Activated naive CD4-positive, alpha-beta T cell treated with anti-CD3 and anti-CD28 coated beads, Interleukin-2, amount 10 ng/mL, durations not matched to agents 7 days and 5 days (primary cell): ENCODE measurements at regions not wholly inside any gene's neighbourhood (a gene's known extent, or its start where the extent isn't known, plus 50 kb on each side); places are given as distances from the start of the nearest gene placed in this dataset.
"Not testable (repeated sequence)": the region's sequence is repeated elsewhere in the genome, so short reads cannot be mapped to it uniquely, and the experiment has no call there.

Experiments
- CTCF ChIA-PET: fragments of 350-600 bp; sonication (Branson Sonifier 250); formaldehyde crosslinking; loops from one replicate; lab custom pipeline; 2021; ENCODE audit warnings: antibody characterized with exemption; lab: Charles Lee
- DNase-seq: peaks from one replicate; pipeline ENCODE4 v3.0.0-alpha.2; 2020
- H3K27ac Mint-ChIP-seq: one replicate; pipeline ENCODE4 v1.8.0; 2021; ENCODE audit warnings: mild to moderate bottlenecking, moderate library complexity, mixed read lengths
- H3K27me3 Mint-ChIP-seq: one replicate; pipeline ENCODE4 v1.8.0; 2021; ENCODE audit warnings: mild to moderate bottlenecking, mixed read lengths
- H3K36me3 Mint-ChIP-seq: one replicate; pipeline ENCODE4 v1.8.0; 2021; ENCODE audit warnings: mixed read lengths
- H3K4me1 Mint-ChIP-seq: one replicate; pipeline ENCODE4 v1.8.0; 2021; ENCODE audit warnings: mixed read lengths
- H3K4me3 Mint-ChIP-seq: one replicate; pipeline ENCODE4 v1.8.0; 2021; ENCODE audit warnings: mild to moderate bottlenecking, moderate library complexity, mixed read lengths
- H3K9me3 Mint-ChIP-seq: one replicate; pipeline ENCODE4 v1.8.0; 2021; ENCODE audit warnings: mixed read lengths

DNA sequence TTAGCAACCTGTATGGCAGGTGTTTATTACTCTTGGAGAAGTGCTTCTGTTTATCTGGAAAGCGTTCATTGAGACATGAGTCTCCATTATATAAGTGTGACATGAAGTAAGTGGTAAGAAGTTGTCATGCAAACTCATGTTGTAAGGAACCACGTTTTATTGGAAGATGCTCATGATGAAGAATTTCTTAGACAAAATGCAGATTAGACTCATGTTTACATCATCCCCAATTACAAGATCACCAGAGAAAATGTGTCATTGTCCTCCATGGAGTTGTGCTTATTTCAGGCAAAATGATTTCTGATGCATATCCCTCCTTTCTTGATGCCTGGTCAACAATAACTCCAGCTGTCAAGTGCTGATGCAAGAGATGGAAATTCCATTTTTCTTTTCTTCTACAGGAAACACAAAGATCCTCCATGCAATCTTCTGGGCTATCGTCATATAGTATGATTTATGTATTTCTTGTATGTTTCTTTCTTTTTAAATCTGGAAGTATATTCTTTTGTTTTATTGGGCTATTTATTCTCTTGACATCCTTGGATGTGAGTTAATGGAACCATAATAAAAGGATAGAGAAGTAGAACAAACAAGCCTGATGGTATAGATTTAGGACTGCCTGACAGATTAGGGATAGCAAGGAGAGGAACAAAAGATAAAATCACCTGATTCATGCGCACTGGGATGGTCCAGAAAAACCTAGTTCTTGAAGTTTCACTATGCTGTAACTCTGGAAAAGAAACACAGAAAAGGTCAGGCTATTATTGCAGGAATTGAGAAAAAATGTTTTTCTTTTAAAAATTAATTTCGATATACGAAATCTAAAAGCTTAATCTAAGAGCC is 50.7 kb upstream of the DIAPH3 start:
- peaks cover 8% of the 10 kb centered on the region for H3K27me3 Mint-ChIP-seq
- no peaks in the 10 kb centered on the region for H3K36me3 Mint-ChIP-seq
- no peak overlapping the region for H3K27ac Mint-ChIP-seq
- no peaks in the 10 kb centered on the region for H3K4me1 Mint-ChIP-seq
- no peaks in the 10 kb centered on the region for H3K9me3 Mint-ChIP-seq
- H3K4me3 Mint-ChIP-seq, result no peak overlapping the region
- DNase-seq, result no peak
- CTCF ChIA-PET, result no interaction called here

GRCh38 chr13:60220072-60220471 is 56.3 kb upstream of the DIAPH3 start:
- no peak overlapping the region for H3K4me3 Mint-ChIP-seq
- no peak overlapping the region for H3K27ac Mint-ChIP-seq
- no peaks in the 10 kb centered on the region for H3K4me1 Mint-ChIP-seq
- no peaks in the 10 kb centered on the region for H3K27me3 Mint-ChIP-seq
- CTCF ChIA-PET, result no interaction called here
- no peak for DNase-seq
- H3K36me3 Mint-ChIP-seq, result no peaks in the 10 kb centered on the region
- no peaks in the 10 kb centered on the region for H3K9me3 Mint-ChIP-seq

DNA sequence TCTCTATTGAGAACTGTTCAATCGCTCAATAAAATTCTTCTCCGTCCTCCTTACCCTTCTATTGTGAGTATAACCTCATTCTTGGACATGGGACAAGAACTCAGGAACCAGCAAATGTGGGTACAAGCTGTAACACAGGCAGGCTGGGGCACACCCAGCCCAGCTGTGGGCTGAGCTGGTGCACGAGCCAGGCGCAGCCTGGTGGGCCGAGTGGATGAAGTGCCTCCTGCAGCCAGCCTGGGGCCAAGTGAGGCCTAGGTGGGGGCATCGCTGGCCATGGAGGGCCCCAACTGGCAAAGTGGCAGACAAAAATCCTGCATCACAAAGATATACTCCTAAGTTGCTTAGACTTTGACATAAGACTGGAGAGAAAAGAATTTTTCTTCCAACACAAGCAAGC is 57.9 kb upstream of the DIAPH3 start:
- Mint-ChIP-seq H3K9me3 (no peaks in the 10 kb centered on the region), H3K27me3 (no peaks in the 10 kb centered on the region), H3K4me1 (no peaks in the 10 kb centered on the region), H3K36me3 (no peaks in the 10 kb centered on the region), H3K4me3 (no peak overlapping the region), H3K27ac (no peak overlapping the region)
- no peak for DNase-seq
- CTCF ChIA-PET, result no interaction called here

- no peaks in the 10 kb centered on the region for H3K9me3 Mint-ChIP-seq
- no peaks in the 10 kb centered on the region for H3K4me1 Mint-ChIP-seq
- no peaks in the 10 kb centered on the region for H3K36me3 Mint-ChIP-seq
- CTCF ChIA-PET, result no interaction called here
- H3K27ac Mint-ChIP-seq, result no peak overlapping the region
- no peak overlapping the region for H3K4me3 Mint-ChIP-seq
- H3K27me3 Mint-ChIP-seq, result no peaks in the 10 kb centered on the region
- peak; percentile 24 for DNase-seq
Observed at GRCh38 chr13:60226507-60226906, 62.8 kb upstream of the DIAPH3 start.

GRCh38 chr13:60227158-60227557 is 63.4 kb upstream of the DIAPH3 start:
- Mint-ChIP-seq H3K4me1 (no peaks in the 10 kb centered on the region), H3K27ac (no peak overlapping the region), H3K9me3 (no peaks in the 10 kb centered on the region), H3K27me3 (no peaks in the 10 kb centered on the region), H3K36me3 (no peaks in the 10 kb centered on the region), H3K4me3 (no peak overlapping the region)
- CTCF ChIA-PET, result no interaction called here
- no peak for DNase-seq

GRCh38 chr13:60229708-60230272 is 66.1 kb upstream of the DIAPH3 start:
- H3K4me3 Mint-ChIP-seq, result no peak overlapping the region
- no peaks in the 10 kb centered on the region for H3K9me3 Mint-ChIP-seq
- H3K27ac Mint-ChIP-seq, result no peak overlapping the region
- no peaks in the 10 kb centered on the region for H3K4me1 Mint-ChIP-seq
- DNase-seq, result no peak
- H3K36me3 Mint-ChIP-seq, result no peaks in the 10 kb centered on the region
- CTCF ChIA-PET, result no interaction called here
- H3K27me3 Mint-ChIP-seq, result no peaks in the 10 kb centered on the region

GRCh38 chr13:60230593-60230992 is 66.9 kb upstream of the DIAPH3 start:
- no peak for DNase-seq
- no peaks in the 10 kb centered on the region for H3K36me3 Mint-ChIP-seq
- no peak overlapping the region for H3K4me3 Mint-ChIP-seq
- no peaks in the 10 kb centered on the region for H3K4me1 Mint-ChIP-seq
- no peaks in the 10 kb centered on the region for H3K9me3 Mint-ChIP-seq
- no peaks in the 10 kb centered on the region for H3K27me3 Mint-ChIP-seq
- no peak overlapping the region for H3K27ac Mint-ChIP-seq
- CTCF ChIA-PET, result no interaction called here

GRCh38 chr13:60242043-60242595 is 78.4 kb upstream of the DIAPH3 start:
- H3K27ac Mint-ChIP-seq, result no peak overlapping the region
- H3K27me3 Mint-ChIP-seq, result peaks cover 4% of the 10 kb centered on the region
- H3K4me1 Mint-ChIP-seq, result no peaks in the 10 kb centered on the region
- DNase-seq, result no peak
- H3K9me3 Mint-ChIP-seq, result no peaks in the 10 kb centered on the region
- H3K36me3 Mint-ChIP-seq, result no peaks in the 10 kb centered on the region
- CTCF ChIA-PET, result no interaction called here
- H3K4me3 Mint-ChIP-seq, result no peak overlapping the region

- no peak for DNase-seq
- Mint-ChIP-seq H3K4me3 (no peak overlapping the region), H3K27ac (no peak overlapping the region), H3K4me1 (no peaks in the 10 kb centered on the region), H3K27me3 (no peaks in the 10 kb centered on the region), H3K9me3 (peaks cover 2% of the 10 kb centered on the region), H3K36me3 (no peaks in the 10 kb centered on the region)
- CTCF ChIA-PET, result no interaction called here
Observed at GRCh38 chr13:60244381-60244780, 80.7 kb upstream of the DIAPH3 start.

GRCh38 chr13:60251419-60251818 is 87.7 kb upstream of the DIAPH3 start:
- H3K27ac Mint-ChIP-seq, H3K27me3 Mint-ChIP-seq, DNase-seq, H3K4me3 Mint-ChIP-seq, H3K36me3 Mint-ChIP-seq, CTCF ChIA-PET, H3K4me1 Mint-ChIP-seq, H3K9me3 Mint-ChIP-seq: not testable (repeated sequence)

DNA sequence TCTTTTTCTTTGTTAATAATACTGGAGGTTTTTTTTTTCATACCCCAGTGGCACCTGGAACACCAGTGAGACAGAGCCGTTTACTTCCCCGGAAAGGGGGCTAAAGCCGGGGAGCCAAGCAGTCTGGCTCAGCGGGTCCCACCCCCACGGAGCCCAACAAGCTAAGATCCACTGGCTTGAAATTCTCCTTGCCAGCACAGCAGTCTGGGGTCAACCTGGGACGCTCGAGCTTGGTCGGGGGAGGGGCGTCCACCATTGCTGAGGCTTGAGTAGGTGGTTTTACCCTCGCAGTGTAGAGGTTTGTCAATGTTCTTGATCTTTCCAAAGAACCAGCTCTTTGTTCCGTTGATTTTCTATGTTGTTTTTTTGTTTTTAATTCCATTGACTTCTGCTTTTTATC is 94.6 kb upstream of the DIAPH3 start:
- no peak overlapping the region for H3K27ac Mint-ChIP-seq
- no peaks in the 10 kb centered on the region for H3K9me3 Mint-ChIP-seq
- H3K4me3 Mint-ChIP-seq, result no peak overlapping the region
- H3K27me3 Mint-ChIP-seq, result peaks cover 6% of the 10 kb centered on the region
- no peak for DNase-seq
- H3K4me1 Mint-ChIP-seq, result no peaks in the 10 kb centered on the region
- CTCF ChIA-PET, result no interaction called here
- no peaks in the 10 kb centered on the region for H3K36me3 Mint-ChIP-seq

- CTCF ChIA-PET, result no interaction called here
Observed at GRCh38 chr13:60260440-60260839, 96.7 kb upstream of the DIAPH3 start.

DNA sequence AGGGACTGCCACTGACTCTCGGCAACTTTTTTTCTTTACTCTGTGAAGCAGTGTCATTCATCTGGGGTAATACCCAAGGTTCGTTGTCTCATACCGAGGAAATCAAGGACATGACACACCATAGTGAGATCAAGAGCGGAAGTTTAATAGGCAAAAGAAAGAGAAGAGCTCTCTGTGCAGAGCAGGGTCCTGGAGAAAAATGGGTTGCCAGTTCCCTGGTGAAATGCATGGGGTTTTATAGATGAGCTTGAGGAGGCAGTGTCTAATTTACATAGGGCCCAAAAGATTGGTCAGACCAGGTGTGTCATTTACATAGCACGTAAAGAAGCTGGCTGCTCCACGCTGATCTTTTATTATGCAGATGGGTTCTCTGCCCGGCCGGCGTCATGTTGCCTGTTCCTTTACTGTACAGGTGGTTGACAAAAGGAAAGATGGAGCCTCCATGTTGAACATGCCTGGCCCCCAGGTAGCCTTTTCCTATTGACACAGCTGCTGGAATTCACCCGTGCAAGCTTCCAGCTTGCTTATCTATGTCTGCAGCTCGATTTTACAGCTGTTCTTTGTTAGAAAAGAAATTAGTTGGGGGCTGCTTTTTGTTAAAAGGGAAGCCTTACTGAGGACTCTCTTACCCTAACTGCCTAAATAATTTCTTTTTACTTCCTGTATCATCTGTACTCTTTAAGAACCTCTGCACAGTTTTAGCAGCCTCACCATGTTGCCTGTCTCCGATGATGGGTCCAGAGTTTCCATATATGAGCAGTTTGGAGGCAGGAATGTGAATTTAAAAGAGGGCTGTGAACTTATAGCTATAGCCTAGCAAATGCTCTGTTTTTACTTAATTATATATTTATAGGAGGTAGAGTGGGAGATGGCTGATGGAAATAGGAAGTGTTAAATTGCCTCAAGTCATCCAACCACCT is 98.0 kb upstream of the DIAPH3 start:
- no peaks in the 10 kb centered on the region for H3K36me3 Mint-ChIP-seq
- no peaks in the 10 kb centered on the region for H3K4me1 Mint-ChIP-seq
- H3K27ac Mint-ChIP-seq, result no peak overlapping the region
- peaks cover 3% of the 10 kb centered on the region for H3K27me3 Mint-ChIP-seq
- H3K4me3 Mint-ChIP-seq, result no peak overlapping the region
- H3K9me3 Mint-ChIP-seq, result no peaks in the 10 kb centered on the region
- CTCF ChIA-PET, result no interaction called here
- no peak for DNase-seq

More at GRCh38 chr13:60260440-60260839, 96.7 kb upstream of the DIAPH3 start:
- Mint-ChIP-seq H3K27ac (no peak overlapping the region), H3K36me3 (no peaks in the 10 kb centered on the region), H3K4me3 (no peak overlapping the region), H3K9me3 (no peaks in the 10 kb centered on the region), H3K4me1 (no peaks in the 10 kb centered on the region), H3K27me3 (peaks cover 6% of the 10 kb centered on the region)
- no peak for DNase-seq

DNA sequence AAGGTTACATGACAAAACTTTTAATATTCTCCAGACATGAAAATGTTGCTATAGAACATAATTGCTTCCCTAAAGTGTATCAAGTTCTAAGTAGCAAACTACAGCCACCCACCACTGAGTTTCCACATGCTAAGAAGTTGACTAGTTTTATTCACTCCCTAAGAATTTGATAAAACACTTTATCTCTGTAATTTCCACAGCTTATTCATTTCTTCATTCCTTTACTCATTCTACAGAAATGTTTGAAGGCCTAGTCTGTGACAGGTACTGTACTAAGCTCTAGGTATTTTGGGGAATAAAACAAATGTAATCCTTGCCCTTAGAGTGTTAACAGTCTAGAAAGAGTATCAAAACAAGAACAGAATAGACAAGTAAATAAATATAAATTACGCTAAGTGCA is 101.8 kb upstream of the DIAPH3 start:
- no peaks in the 10 kb centered on the region for H3K36me3 Mint-ChIP-seq
- CTCF ChIA-PET, result no interaction called here
- no peaks in the 10 kb centered on the region for H3K4me1 Mint-ChIP-seq
- no peaks in the 10 kb centered on the region for H3K27me3 Mint-ChIP-seq
- no peak overlapping the region for H3K27ac Mint-ChIP-seq
- DNase-seq, result no peak
- H3K4me3 Mint-ChIP-seq, result no peak overlapping the region
- H3K9me3 Mint-ChIP-seq, result no peaks in the 10 kb centered on the region
